HCT116 (cell line): ENCODE measurements at regions not wholly inside any gene's neighbourhood (a gene's known extent, or its start where the extent isn't known, plus 50 kb on each side); places are given as distances from the start of the nearest gene placed in this dataset.

Source experiments
- ATAC-seq: fragments of 200-7000 bp; cut with Tn5 transposase; 2 replicates; pipeline ENCODE4 v1.9.1; 2020; ENCODE audit warnings: mild to moderate bottlenecking, moderate library complexity
- BruUV-seq: library from RNA; stranded (reverse); fragments of 400-500 nt; replicated peaks from 2 replicates; lab custom pipeline; 2021; lab: Mats Ljungman, UMichigan
- CTCF ChIA-PET: fragments of 300-600 bp; sonication (Branson Sonifier 250); formaldehyde crosslinking; loops from one replicate; lab custom pipeline; 2021; ENCODE audit warnings: antibody characterized with exemption; lab: Charles Lee
- POLR2A ChIA-PET: fragments of 300-600, 350-600 bp; sonication (Branson Sonifier 250); formaldehyde crosslinking; loops from one replicate; lab custom pipeline; 2021; ENCODE audit warnings: antibody characterized with exemption; lab: Charles Lee
- RAD21 ChIA-PET, 2 experiments: fragments of 300-600 bp; sonication (Branson Sonifier 250); formaldehyde crosslinking; loops; one replicate each; lab custom pipeline; 2023; ENCODE audit warnings: low total read pairs in 2 of 2; ENCODE audit not compliant: uncharacterized antibody in 2 of 2, unreplicated experiment in 2 of 2, low non-redundant PET in 1 of 2; lab: Charles Lee
- DNase-seq: peaks from one replicate; pipeline ENCODE4 v3.0.0-alpha.2; 2010; ENCODE audit warnings: low read depth, low spot score
- H2AFZ ChIP-seq: fragments of 200-600 bp; shearing (Covaris generic), sonication (generic); 2 replicates; pipeline ENCODE4 v1.6.1; 2017; ENCODE audit warnings: low read depth, mixed run types, mixed read lengths, antibody characterized with exemption, low read length; ENCODE audit not compliant: poor library complexity, severe bottlenecking
- H3K27ac ChIP-seq: 2 replicates; pipeline ENCODE4 v1.5.1; 2012; ENCODE audit warnings: low read depth, low read length
- H3K27me3 ChIP-seq: fragments of 200-600 bp; sonication (generic); 2 replicates; pipeline ENCODE4 v1.6.1; 2016; ENCODE audit warnings: mixed run types, low read length, mixed read lengths; ENCODE audit not compliant: insufficient read depth
- H3K36me3 ChIP-seq, 2 experiments: fragments of 200-500 bp in 1 of 2; fragments of 200-600 bp in 1 of 2; sonication (Bioruptor generic) in 1 of 2; sonication (generic) in 1 of 2; 2 replicates each; pipeline versions ENCODE4 v1.5.1 to v1.6.1; 2014 to 2016; ENCODE audit warnings: low read length in 2 of 2, inconsistent platforms in 1 of 2, mixed read lengths in 1 of 2, mixed run types in 1 of 2; ENCODE audit not compliant: insufficient read depth in 2 of 2, control insufficient read depth in 1 of 2
- H3K4me1 ChIP-seq, 2 experiments: fragments of 200-600 bp in 1 of 2; sonication (generic) in 1 of 2; 2 replicates each; pipeline versions ENCODE4 v1.5.1 to v1.6.1; 2012 to 2017; ENCODE audit warnings: low read length in 2 of 2, inconsistent platforms in 1 of 2, mild to moderate bottlenecking in 1 of 2, mixed read lengths in 1 of 2, mixed run types in 1 of 2, moderate library complexity in 1 of 2; ENCODE audit not compliant: insufficient read depth in 2 of 2, control insufficient read depth in 1 of 2
- H3K4me2 ChIP-seq: fragments of 200-600 bp; sonication (generic); 2 replicates; pipeline ENCODE4 v1.6.1; 2017; ENCODE audit warnings: mixed run types, low read length, mixed read lengths
- H3K4me3 ChIP-seq, 2 experiments: fragments of 200-600 bp in 1 of 2; sonication (generic) in 1 of 2; replicated peaks in 1 of 2; 2 replicates each; pipeline ENCODE4 v1.5.1; 2011 to 2016; ENCODE audit warnings: low read length in 2 of 2, control low read depth in 1 of 2, low read depth in 1 of 2, mild to moderate bottlenecking in 1 of 2, mixed read lengths in 1 of 2, mixed run types in 1 of 2
- H3K79me2 ChIP-seq: fragments of 200-600 bp; sonication (generic); 2 replicates; pipeline ENCODE4 v1.6.1; 2017; ENCODE audit warnings: mild to moderate bottlenecking, mixed run types, low read length, moderate library complexity, mixed read lengths; ENCODE audit not compliant: insufficient read depth
- H3K9ac ChIP-seq: fragments of 200-600 bp; sonication (generic); 2 replicates; pipeline ENCODE4 v1.6.1; 2016; ENCODE audit warnings: low read length, mixed read lengths
- H3K9me2 ChIP-seq: fragments of 200-600 bp; sonication (generic), shearing (Covaris generic); 2 replicates; pipeline ENCODE4 v1.6.1; 2017; ENCODE audit warnings: mixed run types, mild to moderate bottlenecking, moderate library complexity; ENCODE audit not compliant: insufficient read depth
- H3K9me3 ChIP-seq, 2 experiments: fragments of 200-500 bp in 1 of 2; fragments of 200-600 bp in 1 of 2; sonication (Bioruptor generic) in 1 of 2; sonication (generic) in 1 of 2; 2 replicates each; pipeline ENCODE4 v1.6.1; 2014 to 2017; ENCODE audit warnings: low read length in 2 of 2, mixed read lengths in 2 of 2, inconsistent platforms in 1 of 2, low read depth in 1 of 2, mild to moderate bottlenecking in 1 of 2, mixed run types in 1 of 2, moderate library complexity in 1 of 2; ENCODE audit not compliant: control insufficient read depth in 1 of 2, insufficient read depth in 1 of 2
- H4K20me1 ChIP-seq: fragments of 200-600 bp; sonication (generic), shearing (Covaris generic); 2 replicates; pipeline ENCODE4 v1.6.1; 2017; ENCODE audit warnings: mixed run types, mild to moderate bottlenecking, moderate library complexity; ENCODE audit not compliant: insufficient read depth
- EGR1 ChIP-seq: IDR thresholded peaks from 2 replicates; pipeline ENCODE4 v1.6.1; 2012; ENCODE audit warnings: low read depth
- ELF1 ChIP-seq: IDR thresholded peaks from 2 replicates; pipeline ENCODE4 v1.6.1; 2012; ENCODE audit warnings: low read depth, borderline replicate concordance
- EZH2 ChIP-seq: fragments of 200-600 bp; sonication (generic); IDR thresholded peaks from 2 replicates; pipeline ENCODE4 v1.6.1; 2017; ENCODE audit warnings: antibody characterized with exemption, mixed run types
- EZH2phosphoT487 ChIP-seq: fragments of 200-600 bp; IDR thresholded peaks from 2 replicates; pipeline ENCODE4 v1.6.1; 2018; ENCODE audit warnings: antibody characterized with exemption, borderline replicate concordance
- JUND ChIP-seq: IDR thresholded peaks from 2 replicates; pipeline ENCODE4 v1.6.1; 2012
- RAD21 ChIP-seq: IDR thresholded peaks from 2 replicates; pipeline ENCODE4 v1.6.1; 2012; ENCODE audit warnings: low read depth, mild to moderate bottlenecking
- REST ChIP-seq: IDR thresholded peaks from 2 replicates; pipeline ENCODE4 v1.6.1; 2012; ENCODE audit warnings: low read depth
- SRF ChIP-seq: IDR thresholded peaks from 2 replicates; pipeline ENCODE4 v1.6.1; 2012; ENCODE audit warnings: low read depth
- YY1 ChIP-seq: IDR thresholded peaks from 2 replicates; pipeline ENCODE4 v1.6.1; 2011; ENCODE audit warnings: low read length, low read depth, moderate library complexity, mild to moderate bottlenecking; ENCODE audit not compliant: insufficient replicate concordance; ENCODE audit errors: extremely low read depth
- ZNF274 ChIP-seq: fragments of 200-500 bp; sonication (Bioruptor generic); IDR thresholded peaks from 2 replicates; pipeline ENCODE4 v1.6.1; 2014; ENCODE audit warnings: mild to moderate bottlenecking, low read depth, low read length, inconsistent platforms
- intact Hi-C: fragments of 100-400 bp; cut with micrococcal nuclease; formaldehyde crosslinking; loops from 2 replicates; pipeline ENCODE4 v1.10.0; 2022
- TF ChIP-seq, protein P1 (sequence below), 3 experiments: fragments of 200-600 bp in 1 of 3; sonication (generic) in 1 of 3; IDR thresholded peaks in 2 of 3; conservative IDR thresholded peaks in 1 of 3; 2 replicates each; pipeline ENCODE4 v1.5.1; 2012 to 2017; ENCODE audit warnings: low read depth in 2 of 3, low read length in 2 of 3, antibody characterized with exemption in 1 of 3, borderline replicate concordance in 1 of 3, control low read depth in 1 of 3, mild to moderate bottlenecking in 1 of 3, mixed read lengths in 1 of 3, mixed run types in 1 of 3, moderate library complexity in 1 of 3; ENCODE audit not compliant: insufficient read depth in 1 of 3
- TF ChIP-seq, protein P2 (sequence below): IDR thresholded peaks from 2 replicates; pipeline ENCODE4 v1.6.1; 2012

- H3K27ac ChIP-seq: no peak overlapping the region
- DNase-seq (no peak), ATAC-seq (no peak)
- H3K9ac ChIP-seq: no peak overlapping the region
- no peak overlapping the region for H3K4me2 ChIP-seq
- H3K79me2 ChIP-seq: no peaks in the 10 kb centered on the region
- no TSS peak for BruUV-seq
- intact Hi-C loops: no loop called here
- ChIA-PET CTCF (no interaction called here), RAD21 (no interaction called here), POLR2A (no interaction called here)
- H3K9me3 ChIP-seq: no peaks in the 10 kb centered on the region
- H4K20me1 ChIP-seq: no peaks in the 10 kb centered on the region
- H2AFZ ChIP-seq: no peak overlapping the region
- no peaks in the 10 kb centered on the region for H3K9me2 ChIP-seq
- no peaks in the 10 kb centered on the region for H3K36me3 ChIP-seq
- H3K4me3 ChIP-seq: no peak overlapping the region
- H3K4me1 ChIP-seq: no peaks in the 10 kb centered on the region
- H3K27me3 ChIP-seq: no peaks in the 10 kb centered on the region
- no peak for TF ChIP-seq EZH2
Observed at GRCh38 chr6:105929626-105930025, 156.5 kb upstream of the PRDM1 start.

GRCh38 chr6:105926318-105926717 lies 159.8 kb upstream of the PRDM1 start:
- Histone ChIP-seq H3K9me3 (no peaks in the 10 kb centered on the region), H3K9me2 (no peaks in the 10 kb centered on the region), H3K9ac (no peak overlapping the region), H3K27me3 (no peaks in the 10 kb centered on the region), H3K4me2 (no peak overlapping the region), H3K4me1 (no peaks in the 10 kb centered on the region), H3K36me3 (no peaks in the 10 kb centered on the region), H3K79me2 (no peaks in the 10 kb centered on the region), H3K4me3 (no peak overlapping the region), H2AFZ (no peak overlapping the region), H4K20me1 (no peaks in the 10 kb centered on the region), H3K27ac (no peak overlapping the region)
- no peak for ATAC-seq
- ChIA-PET RAD21 (no interaction called here), CTCF (no interaction called here), POLR2A (no interaction called here)
- intact Hi-C loops: no loop called here
- BruUV-seq: no TSS peak
- TF ChIP-seq EZH2phosphoT487 (no peak), EZH2 (no peak), ELF1 (no peak), EGR1 (no peak), JUND (no peak), RAD21 (no peak), REST (no peak), SRF (no peak), ZNF274 (no peak), YY1 (no peak)
- TF ChIP-seq, protein P1, sequence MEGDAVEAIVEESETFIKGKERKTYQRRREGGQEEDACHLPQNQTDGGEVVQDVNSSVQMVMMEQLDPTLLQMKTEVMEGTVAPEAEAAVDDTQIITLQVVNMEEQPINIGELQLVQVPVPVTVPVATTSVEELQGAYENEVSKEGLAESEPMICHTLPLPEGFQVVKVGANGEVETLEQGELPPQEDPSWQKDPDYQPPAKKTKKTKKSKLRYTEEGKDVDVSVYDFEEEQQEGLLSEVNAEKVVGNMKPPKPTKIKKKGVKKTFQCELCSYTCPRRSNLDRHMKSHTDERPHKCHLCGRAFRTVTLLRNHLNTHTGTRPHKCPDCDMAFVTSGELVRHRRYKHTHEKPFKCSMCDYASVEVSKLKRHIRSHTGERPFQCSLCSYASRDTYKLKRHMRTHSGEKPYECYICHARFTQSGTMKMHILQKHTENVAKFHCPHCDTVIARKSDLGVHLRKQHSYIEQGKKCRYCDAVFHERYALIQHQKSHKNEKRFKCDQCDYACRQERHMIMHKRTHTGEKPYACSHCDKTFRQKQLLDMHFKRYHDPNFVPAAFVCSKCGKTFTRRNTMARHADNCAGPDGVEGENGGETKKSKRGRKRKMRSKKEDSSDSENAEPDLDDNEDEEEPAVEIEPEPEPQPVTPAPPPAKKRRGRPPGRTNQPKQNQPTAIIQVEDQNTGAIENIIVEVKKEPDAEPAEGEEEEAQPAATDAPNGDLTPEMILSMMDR (IDR thresholded peaks at IDR 0.05 in 2 of 3, conservative IDR thresholded peaks at IDR 0.05 in 1 of 3; ENCODE audit: borderline replicate concordance in 1 of 3, insufficient read depth in 1 of 3, low read depth in 2 of 3, low read length in 2 of 3): no peak
- TF ChIP-seq, protein P2, sequence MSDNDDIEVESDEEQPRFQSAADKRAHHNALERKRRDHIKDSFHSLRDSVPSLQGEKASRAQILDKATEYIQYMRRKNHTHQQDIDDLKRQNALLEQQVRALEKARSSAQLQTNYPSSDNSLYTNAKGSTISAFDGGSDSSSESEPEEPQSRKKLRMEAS: no peak
- no peak for DNase-seq
